ENCODE measurements at regions not wholly inside any gene's neighbourhood (a gene's known extent, or its start where the extent isn't known, plus 50 kb on each side); places are given as distances from the start of the nearest gene placed in this dataset.

DNA sequence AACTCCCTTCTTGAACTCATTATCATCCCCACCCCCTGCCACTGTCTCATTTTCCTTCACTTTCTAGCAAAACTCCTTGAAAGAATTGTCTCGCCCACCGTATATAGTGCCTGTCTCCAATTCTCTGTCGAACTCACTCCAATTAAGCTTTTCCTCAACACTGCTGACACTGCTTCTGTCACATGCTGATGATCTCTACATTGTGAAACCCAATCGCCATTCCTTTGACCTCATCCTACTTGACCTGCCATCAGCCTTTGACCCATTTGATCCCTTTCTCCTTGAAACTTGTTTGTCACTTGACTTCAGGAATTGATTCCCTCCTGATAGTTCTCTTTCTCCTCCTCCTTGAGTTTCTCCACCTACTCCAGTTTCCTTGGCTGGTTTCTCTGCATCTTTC is 54.8 kb downstream of the CCDC71L start:
- no peak for DNase-seq (ENCODE audit: low read depth)

DNA sequence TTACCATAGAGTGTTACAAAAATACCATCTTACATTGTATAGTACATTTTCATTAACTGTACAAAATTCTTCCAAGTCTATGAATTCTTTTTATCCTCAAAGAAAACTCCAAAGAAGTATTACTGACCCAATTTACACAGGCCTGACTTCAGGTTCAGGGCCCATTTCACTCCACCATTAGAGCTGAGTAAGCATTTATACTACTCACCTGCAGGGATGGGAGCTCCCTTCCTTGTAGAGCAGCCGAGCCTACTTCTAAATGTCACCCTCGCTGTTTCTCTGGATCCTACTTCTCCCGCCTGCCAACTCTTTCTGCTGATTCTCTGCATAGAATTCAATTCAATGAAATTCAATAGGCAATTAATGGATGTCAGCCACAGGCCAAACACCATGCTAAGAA is 56.0 kb downstream of the CCDC71L start:
- DNase-seq (ENCODE audit: low read depth), result no peak

GRCh38 chr7:106604303-106604924 is 56.5 kb downstream of the CCDC71L start:
- no peak for DNase-seq (ENCODE audit: low read depth)

- no peak for DNase-seq (ENCODE audit: low read depth)
Observed at GRCh38 chr7:106603346-106603745, 57.6 kb downstream of the CCDC71L start.

- no peak for DNase-seq (ENCODE audit: low read depth)
Observed at GRCh38 chr7:106602062-106602461, 58.9 kb downstream of the CCDC71L start.

GRCh38 chr7:106600569-106601373 is 60.2 kb downstream of the CCDC71L start:
- no peak for DNase-seq (ENCODE audit: low read depth)

DNA sequence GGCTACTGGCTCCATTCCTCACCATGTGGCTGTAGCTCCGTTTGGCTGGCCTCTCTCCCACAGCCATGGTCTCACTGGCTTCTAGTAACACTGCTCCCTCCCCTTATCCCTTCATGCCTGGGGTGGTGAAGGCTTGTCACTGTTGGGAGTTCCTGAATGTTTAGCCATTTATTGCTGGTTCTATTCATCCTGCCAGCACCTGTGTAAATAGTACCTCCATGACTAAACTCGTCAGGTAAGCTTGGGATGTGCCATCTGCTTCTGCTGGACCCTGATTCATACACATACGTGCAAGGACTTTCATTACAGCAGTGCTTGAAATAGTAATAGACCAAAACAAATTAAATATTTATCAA is 61.6 kb downstream of the CCDC71L start:
- no peak for DNase-seq (ENCODE audit: low read depth)

- peak; percentile 33 for DNase-seq (ENCODE audit: low read depth)
Observed at GRCh38 chr7:106598663-106599342, 62.2 kb downstream of the CCDC71L start.

DNA sequence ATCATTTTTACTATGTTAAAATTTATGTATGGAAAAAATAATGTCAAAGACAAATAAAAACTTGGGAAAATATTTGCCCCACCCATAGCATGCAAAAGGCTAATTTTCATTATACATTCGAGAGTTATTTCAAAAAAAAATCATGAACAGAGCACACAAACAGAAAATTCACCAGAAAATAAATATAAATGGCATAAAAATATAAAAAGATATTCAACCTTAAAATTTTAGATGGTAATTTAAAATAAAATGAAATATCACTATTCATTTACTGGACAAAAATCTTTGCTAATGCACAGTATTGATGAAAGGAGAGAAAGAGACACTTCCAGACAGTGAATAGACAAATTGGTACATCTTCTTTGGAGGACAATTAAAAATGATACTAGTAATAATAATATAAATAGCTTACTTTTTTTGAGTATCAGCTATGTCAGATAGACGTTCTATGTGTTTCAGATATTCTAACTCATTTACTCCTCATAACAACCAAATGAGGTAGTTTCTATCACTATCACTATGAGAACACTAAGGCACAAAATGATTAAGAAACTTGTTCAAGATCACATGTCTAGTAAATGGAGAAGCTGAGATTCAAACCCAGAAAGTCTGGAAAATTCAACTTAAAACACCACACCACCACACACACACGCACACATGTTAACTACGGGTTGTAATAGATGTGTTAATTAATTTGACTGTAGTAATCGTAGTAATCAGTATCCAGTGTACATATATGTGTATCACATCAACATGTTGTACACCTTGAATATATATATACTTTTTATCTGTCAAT is 63.0 kb downstream of the CCDC71L start:
- no peak for DNase-seq (ENCODE audit: low read depth)

DNA sequence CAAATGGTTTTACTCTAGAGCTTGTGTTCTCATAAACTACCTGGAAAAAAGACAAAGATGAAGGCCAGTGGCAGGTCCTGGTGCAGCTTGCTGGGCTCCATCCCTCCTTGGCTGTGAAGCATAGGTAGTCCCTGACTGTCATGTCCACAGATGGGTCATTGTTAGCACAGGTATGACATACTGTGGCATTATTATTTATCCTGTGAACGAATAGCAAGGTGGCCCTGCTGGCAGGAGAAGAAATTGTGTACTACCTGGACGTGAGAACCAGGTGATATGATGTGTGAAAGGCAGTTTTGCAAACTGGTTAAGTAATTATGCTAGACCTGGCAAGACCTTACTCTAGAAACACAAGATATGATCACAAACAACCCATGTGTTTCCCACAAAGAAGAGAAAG is 63.9 kb downstream of the CCDC71L start:
- DNase-seq (ENCODE audit: low read depth), result no peak

DNA sequence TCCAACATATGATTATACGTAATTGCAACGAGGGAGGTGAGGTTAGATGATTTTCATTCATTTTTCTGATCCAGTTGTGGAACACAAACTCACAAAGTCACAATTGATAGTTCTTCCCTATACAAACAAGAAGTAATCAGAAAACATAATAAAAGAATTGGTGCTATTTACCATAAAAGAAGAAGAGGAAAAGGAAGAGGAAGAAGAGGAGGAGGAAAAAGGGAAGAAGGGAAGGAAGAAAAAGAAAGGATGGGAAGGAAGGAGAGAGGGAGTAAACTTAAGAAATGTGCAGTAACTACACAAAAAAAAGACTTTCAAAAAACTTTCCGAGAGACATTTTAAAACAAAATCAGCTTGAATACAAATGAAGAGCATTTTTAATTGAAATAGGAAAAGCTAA is 65.0 kb downstream of the CCDC71L start:
- no peak for DNase-seq (ENCODE audit: low read depth)

- no peak for DNase-seq (ENCODE audit: low read depth)
Observed at GRCh38 chr7:106593028-106593417, 67.9 kb downstream of the CCDC71L start.

DNA sequence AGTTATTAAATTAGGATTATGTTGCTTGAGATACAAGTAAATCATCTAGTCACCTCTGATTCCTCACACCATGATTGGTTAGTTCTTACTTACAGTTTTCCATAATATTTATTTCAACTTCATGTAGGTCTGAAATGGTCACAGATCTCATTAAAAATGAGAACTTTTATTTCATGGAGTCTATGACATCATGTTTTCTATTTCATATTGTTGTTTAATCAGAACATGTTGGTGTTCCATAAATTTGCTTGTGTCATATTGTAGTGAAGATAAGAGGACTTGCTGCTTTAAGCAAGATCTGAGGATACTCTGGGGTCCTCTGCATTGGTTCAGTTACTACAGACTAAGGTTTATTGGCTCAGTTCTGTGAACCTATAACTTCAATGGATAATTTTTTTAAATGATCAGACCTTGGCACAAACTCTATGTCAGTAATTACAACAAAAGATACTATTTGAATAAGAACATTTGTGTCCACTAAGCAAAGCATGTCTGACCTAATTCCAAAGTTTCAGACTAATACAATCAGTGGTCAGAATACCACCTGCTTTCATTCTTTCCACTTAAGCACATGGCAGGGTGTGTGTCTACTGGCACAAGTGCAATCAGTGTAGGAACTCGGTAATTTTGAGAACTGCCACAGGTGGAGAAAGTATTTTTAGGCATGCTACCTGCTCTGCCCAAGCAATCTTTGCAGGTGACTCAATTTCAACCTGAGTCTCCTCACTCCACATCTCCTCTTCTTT is 68.5 kb downstream of the CCDC71L start:
- no peak for DNase-seq (ENCODE audit: low read depth)

DNA sequence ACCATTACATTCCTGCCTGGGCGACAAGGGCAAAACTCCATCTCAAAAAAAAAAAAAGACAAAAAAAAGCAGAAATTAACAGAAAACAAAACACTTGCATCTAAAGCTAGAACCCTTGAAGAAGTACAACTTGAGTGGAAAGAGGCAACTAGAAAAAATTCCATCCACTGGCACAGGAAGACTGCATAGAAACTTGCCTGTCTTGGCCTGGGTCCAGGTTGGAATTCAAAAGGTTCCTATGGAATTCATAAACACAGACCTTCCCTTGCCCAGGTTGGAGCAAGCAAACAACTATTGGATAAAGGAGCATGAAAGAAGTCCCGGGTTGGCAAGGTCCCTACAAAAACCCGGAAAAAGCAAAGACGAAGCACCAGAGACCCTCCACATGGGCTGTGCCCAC is 69.8 kb downstream of the CCDC71L start:
- no peak for DNase-seq (ENCODE audit: low read depth)

GRCh38 chr7:106590209-106590816 is 70.6 kb downstream of the CCDC71L start:
- DNase-seq (ENCODE audit: low read depth), result no peak

- no peak for DNase-seq (ENCODE audit: low read depth)
Observed at GRCh38 chr7:106589198-106589879, 71.6 kb downstream of the CCDC71L start.

- no peak for DNase-seq (ENCODE audit: low read depth)
Observed at GRCh38 chr7:106588422-106589197, 72.3 kb downstream of the CCDC71L start.

- DNase-seq (ENCODE audit: low read depth), result no peak
Observed at GRCh38 chr7:106584914-106585759, 75.8 kb downstream of the CCDC71L start.
